GM13976 (cell line): ENCODE measurements at regions not wholly inside any gene's neighbourhood (a gene's known extent, or its start where the extent isn't known, plus 50 kb on each side); places are given as distances from the start of the nearest gene placed in this dataset.

ENCODE experiments used
- DNase-seq: peaks from one replicate; pipeline ENCODE4 v3.0.0; 2012; ENCODE audit warnings: low spot score
- CTCF ChIP-seq: IDR thresholded peaks from 2 replicates; pipeline ENCODE4 v1.5.1; 2012; ENCODE audit warnings: borderline replicate concordance, mild to moderate bottlenecking; ENCODE audit not compliant: insufficient read depth; ENCODE audit errors: extremely low read depth, missing control alignments, control extremely low read depth
- in situ Hi-C: fragments of 300-500 bp; cut with MboI; formaldehyde crosslinking; loops from one replicate; pipeline ENCODE4 v1.12.0; 2022; ENCODE audit warnings: low sequenced_read_pairs, mixed read lengths, inconsistent platforms; ENCODE audit not compliant: unreplicated experiment

- DNase-seq = no peak
- in situ Hi-C loops = no loop called here
Measured at GRCh38 chr9:27950382-27950781, 377.1 kb upstream of the C9orf72 start.

DNA sequence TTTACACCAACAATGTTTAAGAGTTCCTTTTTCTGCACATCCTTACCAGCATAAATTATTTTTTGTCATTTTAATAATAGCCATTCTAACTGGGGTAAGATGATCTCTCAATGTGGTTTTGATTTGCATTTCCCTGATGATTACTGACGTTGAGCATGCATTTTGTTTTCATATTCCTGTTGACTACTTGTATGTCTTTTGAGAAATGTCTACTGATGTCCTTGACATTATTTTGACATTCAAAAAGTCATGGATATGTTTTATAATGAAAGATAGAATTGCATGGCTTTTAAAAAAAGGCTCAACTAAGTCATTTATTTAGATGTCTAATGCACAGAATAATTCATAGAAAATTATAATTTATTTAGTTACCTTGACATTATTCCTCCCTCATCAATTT, 381.6 kb upstream of the C9orf72 start:
- no peak for TF ChIP-seq CTCF
- DNase-seq = no peak
- in situ Hi-C loops = no loop called here

More at GRCh38 chr9:27950382-27950781, 377.1 kb upstream of the C9orf72 start:
- no peak for TF ChIP-seq CTCF

GRCh38 chr9:27963836-27964235, 390.6 kb upstream of the C9orf72 start:
- in situ Hi-C loops = no loop called here
- TF ChIP-seq CTCF = no peak
- DNase-seq = no peak

DNA sequence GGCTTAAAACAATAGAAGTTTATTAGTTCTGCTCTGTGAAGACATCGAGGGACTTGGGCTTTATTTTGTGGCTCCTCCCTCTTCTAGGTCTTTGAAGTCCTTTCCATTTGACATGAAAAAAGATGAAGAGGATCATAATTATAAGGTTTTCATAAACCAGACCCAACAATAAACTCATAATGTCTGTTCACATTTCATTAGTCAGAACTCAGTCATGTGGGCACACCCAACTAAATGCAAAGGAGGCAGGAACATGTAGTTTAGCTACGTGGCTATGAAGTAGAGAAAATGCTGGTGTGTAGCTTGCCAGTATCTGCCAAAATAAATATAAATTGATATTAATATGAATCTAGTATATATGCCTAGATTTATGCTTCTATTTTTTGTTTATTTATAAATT, 393.9 kb upstream of the C9orf72 start:
- DNase-seq = no peak
- in situ Hi-C loops = no loop called here
- no peak for TF ChIP-seq CTCF

- no peak for DNase-seq
- TF ChIP-seq CTCF = no peak
- in situ Hi-C loops = no loop called here
Measured at GRCh38 chr9:27977931-27978330, 404.6 kb upstream of the C9orf72 start.

DNA sequence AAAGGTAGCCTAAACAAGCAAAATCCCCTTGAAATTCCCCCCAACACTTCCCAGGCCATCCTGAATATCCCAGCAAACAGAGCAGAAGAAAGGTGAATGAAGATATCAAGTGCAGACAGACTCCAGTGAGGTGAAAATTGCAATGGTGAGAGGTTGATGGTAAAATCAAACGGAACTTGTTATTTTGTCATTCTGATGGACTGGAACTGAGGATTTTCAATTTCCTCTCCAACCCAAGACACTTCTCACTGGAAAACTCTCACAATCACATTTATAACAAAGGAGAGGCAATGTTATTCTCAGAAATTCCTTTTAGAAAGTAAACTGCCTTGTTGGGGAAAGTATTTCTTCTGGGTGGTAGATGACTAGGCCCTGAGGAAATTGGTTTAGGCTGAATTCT, 412.4 kb upstream of the C9orf72 start:
- TF ChIP-seq CTCF = no peak
- in situ Hi-C loops = no loop called here
- DNase-seq = no peak

DNA sequence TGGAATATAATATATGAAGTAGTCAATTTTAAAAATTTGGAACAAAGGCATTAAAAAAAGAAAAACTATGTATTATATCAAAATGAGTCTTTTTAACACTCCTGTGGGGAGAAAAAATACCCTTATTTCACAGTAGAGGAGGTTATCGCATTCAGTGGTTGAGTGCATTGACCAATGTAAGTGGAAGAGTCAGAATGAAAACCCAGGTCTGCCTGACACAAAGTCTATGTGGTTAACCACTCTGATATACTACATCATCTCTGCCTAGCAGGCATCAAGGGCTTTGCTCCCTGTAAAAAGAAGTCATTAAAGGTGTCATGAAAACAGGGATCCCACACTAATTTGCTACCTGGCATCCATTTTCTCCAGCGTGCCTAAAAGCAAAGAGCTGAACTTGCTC, 417.2 kb upstream of the C9orf72 start:
- TF ChIP-seq CTCF = no peak
- in situ Hi-C loops = no loop called here
- no peak for DNase-seq
